DND-41 (cell line): ENCODE measurements at regions not wholly inside any gene's neighbourhood (a gene's known extent, or its start where the extent isn't known, plus 50 kb on each side); places are given as distances from the start of the nearest gene placed in this dataset.

Source experiments
- ATAC-seq: fragments of 200-7000 bp; cut with Tn5 transposase; 3 replicates; pipeline ENCODE4 v1.9.1; 2021; ENCODE audit warnings: low read depth; ENCODE audit not compliant: insufficient read depth
- DNase-seq: peaks from one replicate; pipeline ENCODE4 v3.0.0-alpha.2; 2020
- H2AFZ ChIP-seq: 2 replicates; pipeline ENCODE4 v1.6.0; 2012; ENCODE audit warnings: low read depth, low read length
- H3K27ac ChIP-seq: 2 replicates; pipeline ENCODE4 v1.5.1; 2012; ENCODE audit warnings: low read length, inconsistent platforms
- H3K27me3 ChIP-seq: fragments of 200-600 bp; sonication (generic); 2 replicates; pipeline ENCODE4 v1.6.0; 2012; ENCODE audit warnings: low read length, mild to moderate bottlenecking, inconsistent platforms; ENCODE audit not compliant: insufficient read depth, poor library complexity
- H3K36me3 ChIP-seq: 2 replicates; pipeline ENCODE4 v1.5.1; 2012; ENCODE audit warnings: low read length, inconsistent platforms; ENCODE audit not compliant: insufficient read depth
- H3K4me1 ChIP-seq: 2 replicates; pipeline ENCODE4 v1.5.1; 2012; ENCODE audit warnings: mild to moderate bottlenecking, low read length; ENCODE audit not compliant: insufficient read depth
- H3K4me2 ChIP-seq: 2 replicates; pipeline ENCODE4 v1.6.0; 2012; ENCODE audit warnings: mild to moderate bottlenecking, moderate library complexity, low read length, inconsistent platforms; ENCODE audit not compliant: insufficient read depth
- H3K4me3 ChIP-seq, 2 experiments: fragments of 200-600 bp in 1 of 2; shearing (Covaris generic) in 1 of 2; 2 replicates each; pipeline ENCODE4 v1.5.1; 2012 to 2016; ENCODE audit warnings: inconsistent platforms in 2 of 2, low read length in 2 of 2, mild to moderate bottlenecking in 2 of 2, low read depth in 1 of 2, moderate library complexity in 1 of 2
- H3K79me2 ChIP-seq: 2 replicates; pipeline ENCODE4 v1.6.0; 2012; ENCODE audit warnings: low read length, inconsistent platforms; ENCODE audit not compliant: insufficient read depth
- H3K9ac ChIP-seq: 2 replicates; pipeline ENCODE4 v1.6.0; 2012; ENCODE audit warnings: low read depth, mild to moderate bottlenecking, inconsistent platforms, low read length, moderate library complexity
- H3K9me3 ChIP-seq: 2 replicates; pipeline ENCODE4 v1.5.1; 2012; ENCODE audit warnings: low read length, moderate library complexity, mild to moderate bottlenecking, inconsistent platforms; ENCODE audit not compliant: insufficient read depth, severe bottlenecking
- H4K20me1 ChIP-seq: 2 replicates; pipeline ENCODE4 v1.6.0; 2012; ENCODE audit warnings: low read length; ENCODE audit not compliant: insufficient read depth
- EZH2 ChIP-seq: IDR thresholded peaks from 3 replicates; pipeline ENCODE4 v1.6.1; 2012; ENCODE audit warnings: borderline replicate concordance, low read depth, mild to moderate bottlenecking, moderate library complexity, low read length, inconsistent platforms; ENCODE audit not compliant: severe bottlenecking
- TF ChIP-seq, protein P1 (sequence below): IDR thresholded peaks from 2 replicates; pipeline ENCODE4 v1.5.1; 2012; ENCODE audit warnings: borderline replicate concordance, low read length, moderate library complexity, mild to moderate bottlenecking; ENCODE audit not compliant: poor library complexity, severe bottlenecking; ENCODE audit errors: extremely low read depth

DNA sequence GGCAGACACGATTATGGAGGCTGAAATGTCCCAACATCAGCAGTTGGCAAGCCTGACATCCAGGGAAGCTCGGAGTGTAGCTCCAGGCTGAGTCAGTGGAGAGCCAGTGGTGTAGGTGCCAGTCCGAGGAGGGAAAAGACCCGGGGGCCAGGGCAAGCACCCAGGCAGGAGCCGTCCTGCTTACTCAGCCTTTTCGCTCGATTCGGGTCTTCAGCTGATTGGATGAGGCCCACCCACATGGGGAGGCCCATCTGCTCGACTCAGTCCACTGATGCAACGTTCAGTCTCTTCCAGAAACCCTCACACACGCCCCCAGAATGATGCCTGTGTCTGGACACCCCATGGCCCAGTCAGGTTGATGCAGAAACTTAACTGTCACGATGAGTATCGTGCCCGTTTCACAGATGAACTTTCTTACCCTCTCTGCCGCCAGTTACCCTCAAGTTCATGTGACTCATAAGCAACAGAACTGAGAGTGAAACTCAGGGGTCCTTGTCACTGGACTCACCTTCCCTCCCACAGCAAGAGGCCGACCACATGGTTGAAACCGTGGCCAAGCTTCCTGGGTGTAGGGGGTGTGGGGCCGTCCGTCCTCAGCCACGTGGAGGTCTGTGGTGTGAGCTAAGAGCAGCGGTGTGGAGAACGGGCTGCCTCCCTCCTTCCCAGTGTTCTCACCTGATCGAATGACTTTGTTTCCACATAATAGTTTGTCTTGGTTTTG lies 197.4 kb upstream of the HDAC4 start:
- H3K36me3 ChIP-seq, result no peaks in the 10 kb centered on the region
- no peak overlapping the region for H3K4me2 ChIP-seq
- H3K79me2 ChIP-seq, result no peaks in the 10 kb centered on the region
- H3K27me3 ChIP-seq, result no peaks in the 10 kb centered on the region
- TF ChIP-seq, protein P1, sequence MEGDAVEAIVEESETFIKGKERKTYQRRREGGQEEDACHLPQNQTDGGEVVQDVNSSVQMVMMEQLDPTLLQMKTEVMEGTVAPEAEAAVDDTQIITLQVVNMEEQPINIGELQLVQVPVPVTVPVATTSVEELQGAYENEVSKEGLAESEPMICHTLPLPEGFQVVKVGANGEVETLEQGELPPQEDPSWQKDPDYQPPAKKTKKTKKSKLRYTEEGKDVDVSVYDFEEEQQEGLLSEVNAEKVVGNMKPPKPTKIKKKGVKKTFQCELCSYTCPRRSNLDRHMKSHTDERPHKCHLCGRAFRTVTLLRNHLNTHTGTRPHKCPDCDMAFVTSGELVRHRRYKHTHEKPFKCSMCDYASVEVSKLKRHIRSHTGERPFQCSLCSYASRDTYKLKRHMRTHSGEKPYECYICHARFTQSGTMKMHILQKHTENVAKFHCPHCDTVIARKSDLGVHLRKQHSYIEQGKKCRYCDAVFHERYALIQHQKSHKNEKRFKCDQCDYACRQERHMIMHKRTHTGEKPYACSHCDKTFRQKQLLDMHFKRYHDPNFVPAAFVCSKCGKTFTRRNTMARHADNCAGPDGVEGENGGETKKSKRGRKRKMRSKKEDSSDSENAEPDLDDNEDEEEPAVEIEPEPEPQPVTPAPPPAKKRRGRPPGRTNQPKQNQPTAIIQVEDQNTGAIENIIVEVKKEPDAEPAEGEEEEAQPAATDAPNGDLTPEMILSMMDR, result no peak
- no peak for TF ChIP-seq EZH2
- no peak overlapping the region for H3K4me3 ChIP-seq
- no peaks in the 10 kb centered on the region for H3K9me3 ChIP-seq
- H3K4me1 ChIP-seq, result peaks cover 33% of the 10 kb centered on the region
- no peak for ATAC-seq
- H2AFZ ChIP-seq, result no peak overlapping the region
- H3K9ac ChIP-seq, result no peak overlapping the region
- H4K20me1 ChIP-seq, result no peaks in the 10 kb centered on the region
- H3K27ac ChIP-seq, result peak overlapping the region; percentile 17; the same call in 1 of the 2 replicates
- DNase-seq, result peak; percentile 3

DNA sequence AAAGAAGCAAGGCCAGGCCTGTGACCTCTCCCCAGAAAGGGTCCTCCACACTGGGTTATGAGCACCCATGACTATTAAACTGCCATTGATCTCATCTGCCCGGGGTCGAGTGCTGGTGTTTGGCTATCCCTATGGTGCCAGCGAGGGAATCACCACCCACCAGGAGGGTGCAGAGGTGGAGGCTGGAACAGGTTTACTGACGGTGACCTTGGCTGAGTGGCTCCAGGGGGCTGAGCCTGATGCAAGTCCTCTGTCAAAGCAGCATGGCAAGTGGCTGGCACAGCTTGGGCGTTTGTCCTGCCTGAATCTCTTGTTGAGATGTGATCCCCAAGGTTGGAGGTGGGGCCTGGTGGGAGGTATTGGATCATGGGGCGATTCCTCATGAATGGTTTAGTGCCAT lies 196.4 kb upstream of the HDAC4 start:
- H3K79me2 ChIP-seq, result no peaks in the 10 kb centered on the region
- H3K27me3 ChIP-seq, result no peaks in the 10 kb centered on the region
- peaks cover 5% of the 10 kb centered on the region for H3K9me3 ChIP-seq
- H3K9ac ChIP-seq, result no peak overlapping the region
- no peak overlapping the region for H3K4me3 ChIP-seq
- TF ChIP-seq EZH2, result no peak
- TF ChIP-seq, protein P1, result no peak
- H3K36me3 ChIP-seq, result no peaks in the 10 kb centered on the region
- no peak overlapping the region; the same call in 1 of the 2 replicates for H3K27ac ChIP-seq
- peaks cover 24% of the 10 kb centered on the region for H3K4me1 ChIP-seq
- DNase-seq (peak; percentile 3), ATAC-seq (no peak)
- H3K4me2 ChIP-seq, result no peak overlapping the region
- no peak overlapping the region for H2AFZ ChIP-seq
- H4K20me1 ChIP-seq, result no peaks in the 10 kb centered on the region

DNA sequence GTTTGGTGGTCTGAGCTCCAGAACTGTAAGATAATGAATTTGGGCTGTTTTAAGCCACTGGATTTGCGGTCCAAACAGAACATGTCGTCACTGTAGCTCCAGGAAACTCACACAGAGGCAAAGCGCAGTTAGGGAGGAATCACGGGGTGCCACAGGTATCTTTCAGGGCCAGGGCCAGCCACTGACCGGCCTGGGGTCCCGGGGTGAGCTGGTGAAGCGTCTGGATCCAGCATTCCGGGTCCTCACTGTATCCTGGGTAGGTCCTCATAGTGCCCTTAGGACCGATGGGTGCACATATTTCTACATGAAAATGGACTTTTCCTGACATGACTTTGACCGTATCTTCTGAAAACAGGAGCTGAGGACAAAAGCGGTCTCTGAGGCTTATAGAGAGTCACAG lies 196.0 kb upstream of the HDAC4 start:
- Histone ChIP-seq H3K36me3 (no peaks in the 10 kb centered on the region), H3K27ac (no peak overlapping the region), H4K20me1 (no peaks in the 10 kb centered on the region), H3K27me3 (no peaks in the 10 kb centered on the region), H3K9me3 (peaks cover 6% of the 10 kb centered on the region), H3K9ac (no peak overlapping the region), H3K4me3 (no peak overlapping the region), H3K79me2 (no peaks in the 10 kb centered on the region), H3K4me2 (no peak overlapping the region), H3K4me1 (peaks cover 19% of the 10 kb centered on the region), H2AFZ (no peak overlapping the region)
- TF ChIP-seq EZH2, result no peak
- TF ChIP-seq, protein P1, result no peak
- no peak for DNase-seq
- no peak for ATAC-seq
